Left renal pelvis (tissue), 4 donors: ENCODE measurements at regions not wholly inside any gene's neighbourhood (a gene's known extent, or its start where the extent isn't known, plus 50 kb on each side); places are given as distances from the start of the nearest gene placed in this dataset.

ENCODE experiments used
- DNase-seq, 4 donors: peaks; one replicate each; pipeline ENCODE4 v3.0.0-alpha.2; 2013; ENCODE audit warnings: low read depth in 4 of 4, low spot score in 3 of 4

GRCh38 chr2:181828122-181828705, 63.3 kb upstream of the ITPRID2 start:
- DNase-seq: no peak

GRCh38 chr2:181829230-181829629, 62.3 kb upstream of the ITPRID2 start:
- DNase-seq: no peak

- DNase-seq: no peak
Measured at GRCh38 chr2:181832015-181832414, 59.5 kb upstream of the ITPRID2 start.

- no peak for DNase-seq
Measured at GRCh38 chr2:181836583-181836982, 54.9 kb upstream of the ITPRID2 start.

- no peak for DNase-seq
Measured at GRCh38 chr2:181837563-181837962, 54.0 kb upstream of the ITPRID2 start.

- DNase-seq: no peak
Measured at GRCh38 chr2:181839811-181840210, 51.7 kb upstream of the ITPRID2 start.

- no peak for DNase-seq
Measured at GRCh38 chr2:181841079-181841478, 50.5 kb upstream of the ITPRID2 start.
